SKM-1 treated with dmso at 0.1 percent for 144 hours (cell line): ENCODE measurements at regions not wholly inside any gene's neighbourhood (a gene's known extent, or its start where the extent isn't known, plus 50 kb on each side); places are given as distances from the start of the nearest gene placed in this dataset.

Source experiments
- DNase-seq: peaks from one replicate; lab custom pipeline; 2025; ENCODE audit not compliant: unreplicated experiment; lab: John Stamatoyannopoulos, UW

- no peak for DNase-seq
Measured at GRCh38 chr12:66960006-66960405, 281.1 kb upstream of the GRIP1 start.

GRCh38 chr12:66960704-66961690, 282.1 kb upstream of the GRIP1 start:
- DNase-seq, result no peak

- no peak for DNase-seq
Measured at GRCh38 chr12:66962290-66962689, 283.4 kb upstream of the GRIP1 start.

- no peak for DNase-seq
Measured at GRCh38 chr12:66963901-66964300, 285.0 kb upstream of the GRIP1 start.

- no peak for DNase-seq
Measured at GRCh38 chr12:66964629-66965028, 285.8 kb upstream of the GRIP1 start.

GRCh38 chr12:66965621-66966020, 286.7 kb upstream of the GRIP1 start:
- DNase-seq, result no peak

- no peak for DNase-seq
Measured at GRCh38 chr12:66971816-66972215, 292.9 kb upstream of the GRIP1 start.

GRCh38 chr12:66976526-66976925, 292.6 kb upstream of the CAND1 start:
- no peak for DNase-seq

GRCh38 chr12:66978802-66979201, 290.4 kb upstream of the CAND1 start:
- DNase-seq, result no peak

- no peak for DNase-seq
Measured at GRCh38 chr12:66979251-66979650, 289.9 kb upstream of the CAND1 start.

GRCh38 chr12:66984077-66984476, 285.1 kb upstream of the CAND1 start:
- DNase-seq, result no peak

GRCh38 chr12:66984962-66985361, 284.2 kb upstream of the CAND1 start:
- DNase-seq, result no peak

GRCh38 chr12:66999141-66999540, 270.0 kb upstream of the CAND1 start:
- no peak for DNase-seq

GRCh38 chr12:67001251-67001650, 267.9 kb upstream of the CAND1 start:
- no peak for DNase-seq

- no peak for DNase-seq
Measured at GRCh38 chr12:67002720-67003119, 266.4 kb upstream of the CAND1 start.

GRCh38 chr12:67006610-67007009, 262.5 kb upstream of the CAND1 start:
- DNase-seq, result no peak

GRCh38 chr12:67014642-67015041, 254.5 kb upstream of the CAND1 start:
- DNase-seq, result no peak

GRCh38 chr12:67018105-67018504, 251.1 kb upstream of the CAND1 start:
- DNase-seq, result no peak

- no peak for DNase-seq
Measured at GRCh38 chr12:67019070-67019469, 250.1 kb upstream of the CAND1 start.

GRCh38 chr12:67025543-67026114, 243.5 kb upstream of the CAND1 start:
- peak; percentile 8 for DNase-seq

GRCh38 chr12:67026487-67027246, 242.5 kb upstream of the CAND1 start:
- DNase-seq, result no peak

GRCh38 chr12:67028529-67028928, 240.6 kb upstream of the CAND1 start:
- DNase-seq, result no peak
